K562 (cell line): ENCODE measurements at regions not wholly inside any gene's neighbourhood (a gene's known extent, or its start where the extent isn't known, plus 50 kb on each side); places are given as distances from the start of the nearest gene placed in this dataset.

Experiments used
- ATAC-seq: fragments of 200-7000 bp; cut with Tn5 transposase; 3 replicates; pipeline ENCODE4 v1.9.1; 2020; ENCODE audit warnings: moderate library complexity
- BruUV-seq: library from RNA; stranded (reverse); fragments of 400-500 nt; replicated peaks from 2 replicates; lab custom pipeline; 2021; lab: Mats Ljungman, UMichigan
- CTCF ChIA-PET: fragments of 300-600 bp; formaldehyde crosslinking; extraction: SDS; loops from one replicate; lab custom pipeline; 2021; ENCODE audit warnings: low intra/inter-chr PET ratio; lab: Yijun Ruan, JAX
- POLR2A ChIA-PET: fragments of 300-600, 350-650 bp; sonication (Branson Sonifier 250); formaldehyde crosslinking; extraction: SDS; loops from one replicate; lab custom pipeline; 2021; ENCODE audit warnings: antibody characterized with exemption, inconsistent platforms; lab: Yijun Ruan, JAX
- DNase-seq, 4 experiments: peaks; one replicate each; pipeline versions ENCODE4 v3.0.0 to v3.0.0-alpha.2; 2011 to 2018; ENCODE audit warnings: low spot score in 3 of 4, mixed read lengths in 3 of 4; ENCODE audit errors: extremely low read depth in 1 of 4
- FAIRE-seq: peaks from 2 replicates; lab custom pipeline; 2011; peaks lifted over from hg19 to GRCh38; lab: Jason Lieb, UNC
- H2AFZ ChIP-seq: 2 replicates; pipeline ENCODE4 v1.6.0; 2011; ENCODE audit warnings: low read depth, low read length, control low read depth, inconsistent platforms
- H3K27ac ChIP-seq: fragments of 200-600 bp; 3 replicates; pipeline ENCODE4 v1.8.0; 2011; ENCODE audit warnings: low read depth, mild to moderate bottlenecking, control low read depth, inconsistent platforms, low read length, moderate library complexity, mixed read lengths; ENCODE audit errors: extremely low read depth
- H3K27me3 ChIP-seq, 2 experiments: fragments of 300-600 bp in 1 of 2; 2 replicates in 1 of 2; 3 replicates in 1 of 2; pipeline versions ENCODE4 v1.6.0 to v1.8.0; 2011; ENCODE audit warnings: inconsistent platforms in 2 of 2, low read length in 2 of 2, mild to moderate bottlenecking in 1 of 2, mixed read lengths in 1 of 2, moderate library complexity in 1 of 2; ENCODE audit not compliant: control insufficient read depth in 2 of 2, insufficient read depth in 2 of 2
- H3K36me3 ChIP-seq: fragments of 300-600 bp; 3 replicates; pipeline ENCODE4 v1.8.0; 2011; ENCODE audit warnings: mild to moderate bottlenecking, low read length, inconsistent platforms; ENCODE audit not compliant: control insufficient read depth, insufficient read depth
- H3K4me1 ChIP-seq, 2 experiments: fragments of 200-600 bp in 1 of 2; replicated peaks in 1 of 2; 2 replicates in 1 of 2; 3 replicates in 1 of 2; pipeline versions ENCODE4 v1.5.1 to v1.8.0; 2011; ENCODE audit warnings: inconsistent platforms in 2 of 2, low read length in 2 of 2, mild to moderate bottlenecking in 1 of 2, mixed read lengths in 1 of 2, moderate library complexity in 1 of 2; ENCODE audit not compliant: control insufficient read depth in 2 of 2, insufficient read depth in 2 of 2
- H3K4me2 ChIP-seq: 2 replicates; pipeline ENCODE4 v1.6.1; 2011; ENCODE audit warnings: low read length, control low read depth, inconsistent platforms, mixed read lengths; ENCODE audit not compliant: insufficient read depth
- H3K4me3 ChIP-seq: fragments of 200-600 bp; sonication (generic), shearing (Covaris generic); 2 replicates; pipeline ENCODE4 v1.5.1; 2016; ENCODE audit warnings: control low read depth, inconsistent platforms
- H3K79me2 ChIP-seq: fragments of 200-600 bp; 3 replicates; pipeline ENCODE4 v1.8.0; 2011; ENCODE audit warnings: low read length, inconsistent platforms; ENCODE audit not compliant: control insufficient read depth, insufficient read depth
- H3K9ac ChIP-seq, 2 experiments: 2 replicates each; pipeline versions ENCODE4 v1.6.0 to v1.6.1; 2011; ENCODE audit warnings: low read depth in 2 of 2, low read length in 2 of 2, control low read depth in 1 of 2, inconsistent platforms in 1 of 2, mild to moderate bottlenecking in 1 of 2, mixed read lengths in 1 of 2; ENCODE audit not compliant: insufficient read depth in 1 of 2
- H3K9me1 ChIP-seq: one replicate; pipeline ENCODE4 v1.6.0; 2011; ENCODE audit warnings: inconsistent platforms, mild to moderate bottlenecking, low read length, moderate library complexity; ENCODE audit not compliant: control insufficient read depth, insufficient read depth
- H3K9me3 ChIP-seq: replicated peaks from 2 replicates; pipeline ENCODE4 v1.5.1; 2011; ENCODE audit warnings: low read depth, low read length, inconsistent platforms; ENCODE audit not compliant: control insufficient read depth, insufficient read depth
- H4K20me1 ChIP-seq: replicated peaks from 2 replicates; pipeline ENCODE4 v1.6.1; 2011; ENCODE audit warnings: low read length, inconsistent platforms, mixed read lengths; ENCODE audit not compliant: control insufficient read depth, insufficient read depth
- DDX20 ChIP-seq: fragments of 450-650 bp; IDR thresholded peaks from 2 replicates; pipeline ENCODE4 v1.6.1; 2016; ENCODE audit warnings: missing genetic modification characterization, low read depth, mild to moderate bottlenecking, missing compliant biosample characterization, moderate library complexity
- DLX4 ChIP-seq: fragments of 250-450 bp; sonication (Bioruptor Pico); IDR thresholded peaks from 2 replicates; pipeline ENCODE4 v1.6.1; 2021; ENCODE audit warnings: mild to moderate bottlenecking
- HCFC1 ChIP-seq: IDR thresholded peaks from 2 replicates; pipeline ENCODE4 v1.6.1; 2012; ENCODE audit warnings: low read depth, low read length, improper control_type of control experiment
- RCOR1 ChIP-seq, 2 experiments: IDR thresholded peaks; 2 replicates each; pipeline ENCODE4 v1.6.1; 2012; ENCODE audit warnings: low read depth in 2 of 2, low read length in 2 of 2, borderline replicate concordance in 1 of 2, improper control_type of control experiment in 1 of 2
- SOX6 ChIP-seq: fragments of 450-650 bp; IDR thresholded peaks from 2 replicates; pipeline ENCODE4 v1.6.1; 2014; ENCODE audit warnings: mild to moderate bottlenecking
- TSC22D4 ChIP-seq: fragments of 450-650 bp; IDR thresholded peaks from 2 replicates; pipeline ENCODE4 v1.6.1; 2016; ENCODE audit warnings: missing genetic modification characterization, missing biosample characterization, control low read depth
- XRCC4 ChIP-seq: IDR thresholded peaks from one replicate; pipeline ENCODE4 v1.6.1; 2011; ENCODE audit not compliant: insufficient read depth, insufficient read length; ENCODE audit errors: extremely low read depth
- ZC3H11A ChIP-seq: IDR thresholded peaks from 2 replicates; pipeline ENCODE4 v1.6.1; 2012; ENCODE audit warnings: low read depth, low read length, improper control_type of control experiment
- ZFP1 ChIP-seq: fragments of 450-650 bp; formaldehyde crosslinking; IDR thresholded peaks from 2 replicates; pipeline ENCODE4 v1.4.0; 2020; ENCODE audit warnings: mild to moderate bottlenecking, mixed read lengths
- ZNF134 ChIP-seq: fragments of 250-450 bp; sonication (Bioruptor Pico); conservative IDR thresholded peaks from 2 replicates; pipeline ENCODE4 v1.4.0; 2020
- ZNF280A ChIP-seq: fragments of 450-650 bp; IDR thresholded peaks from 2 replicates; pipeline ENCODE4 v1.6.1; 2018; ENCODE audit warnings: mild to moderate bottlenecking, low read depth; ENCODE audit not compliant: partially characterized antibody
- WGBS: fragments of 100-300 bp; shearing (Covaris generic); methylation state at CpG from one replicate; pipeline ENCODE4 v1.1.6; 2016; ENCODE audit warnings: low coverage, mixed read lengths; ENCODE audit not compliant: insufficient coverage; ENCODE audit errors: missing lambda C conversion rate; 5-methylcytosine and 5-hydroxymethylcytosine counted together
- in situ Hi-C: fragments of 300-500 bp; cut with MboI; formaldehyde crosslinking; loops from 4 replicates; pipeline ENCODE4 v1.15.0; 2018; ENCODE audit warnings: inconsistent platforms, mixed read lengths
- intact Hi-C: fragments of 100-400 bp; cut with micrococcal nuclease; formaldehyde crosslinking; loops from 2 replicates; pipeline ENCODE4 v1.14.2; 2022

- TF ChIP-seq ZNF134: no peak
- no peak for TF ChIP-seq DLX4 (CRISPR knock-in tag)
- TF ChIP-seq, all 486 proteins: peak for 0
Measured at GRCh38 chr12:34294137-34294536, 271.8 kb downstream of the ALG10 start (continued).

GRCh38 chr12:34294671-34295365, 272.5 kb downstream of the ALG10 start:
- Histone ChIP-seq H2AFZ (peak overlapping the region; percentile 81; the same call in 1 of the 2 replicates), H3K27me3 (peaks cover 15 to 48% of the 10 kb centered on the region in 2 experiments; a peak in 3 of 5 replicates), H3K79me2 (no peaks in the 10 kb centered on the region), H3K4me3 (no peak overlapping the region), H3K4me2 (no peak overlapping the region), H4K20me1 (no peaks in the 10 kb centered on the region), H3K36me3 (no peaks in the 10 kb centered on the region), H3K27ac (no peak overlapping the region), H3K9me3 (no peaks in the 10 kb centered on the region), H3K9ac (no peak overlapping the region), H3K4me1 (peaks cover 0 to 11% of the 10 kb centered on the region in 2 experiments; a peak in 2 of 5 replicates), H3K9me1 (no peaks in the 10 kb centered on the region)
- 10% methylated on average over 23 of the region's 23 CpGs for WGBS
- in situ Hi-C loops: loop anchor here (10.0 kb wide), 2 partner anchors 170 to 260 kb away; no protein-coding TSS in a partner anchor
- DNase-seq (no peak), ATAC-seq (no peak), FAIRE-seq (no peak)
- intact Hi-C loops: loop anchor here (5.0 to 10.0 kb wide), 4 partner anchors 60 to 332 kb away; no protein-coding TSS in a partner anchor
- ChIA-PET CTCF (no interaction called here), POLR2A (no interaction called here)
- no TSS peak for BruUV-seq
- no peak for TF ChIP-seq XRCC4
- TF ChIP-seq TSC22D4: no peak
- no peak for TF ChIP-seq SOX6
- TF ChIP-seq ZNF280A: no peak
- no peak for TF ChIP-seq HCFC1
- no peak for TF ChIP-seq RCOR1 (IDR thresholded peaks at IDR 0.05; ENCODE audit: borderline replicate concordance in 1 of 2, low read depth in 2 of 2, low read length in 2 of 2)
- TF ChIP-seq ZC3H11A: no peak
- no peak for TF ChIP-seq ZFP1 (CRISPR knock-in tag)
- no peak for TF ChIP-seq DDX20 (tag)
